Left ventricle myocardium inferior (tissue), 1 donor: ENCODE measurements at regions not wholly inside any gene's neighbourhood (a gene's known extent, or its start where the extent isn't known, plus 50 kb on each side); places are given as distances from the start of the nearest gene placed in this dataset.

Experiments
- DNase-seq: peaks from one replicate; pipeline ENCODE4 v3.0.0-alpha.2; 2020
- H3K27ac ChIP-seq: fragments of 200-600 bp; replicated peaks from 2 replicates; pipeline ENCODE4 v1.8.0; 2021
- H3K27me3 ChIP-seq: fragments of 200-600 bp; 2 replicates; pipeline ENCODE4 v1.8.0; 2021; ENCODE audit warnings: low read depth
- H3K36me3 ChIP-seq: fragments of 200-600 bp; 2 replicates; pipeline ENCODE4 v1.8.0; 2021
- H3K4me1 ChIP-seq: fragments of 200-600 bp; 2 replicates; pipeline ENCODE4 v1.8.0; 2021
- H3K4me3 ChIP-seq: fragments of 200-600 bp; 2 replicates; pipeline ENCODE4 v1.8.0; 2021; ENCODE audit warnings: mild to moderate bottlenecking, moderate library complexity
- H3K9me3 ChIP-seq: fragments of 200-600 bp; replicated peaks from 2 replicates; pipeline ENCODE4 v1.8.0; 2021
- intact Hi-C: fragments of 100-400 bp; cut with micrococcal nuclease; formaldehyde crosslinking; loops from one replicate; pipeline ENCODE4 v1.11.0; 2022
- TF ChIP-seq, protein P1 (sequence below): fragments of 200-600 bp; IDR thresholded peaks from 2 replicates; pipeline ENCODE4 v1.8.0; 2021; ENCODE audit warnings: antibody characterized with exemption, mild to moderate bottlenecking, borderline replicate concordance
- donor health status: DM: no; HTN: yes; CAD: no; lungs with severe emphysema.

DNA sequence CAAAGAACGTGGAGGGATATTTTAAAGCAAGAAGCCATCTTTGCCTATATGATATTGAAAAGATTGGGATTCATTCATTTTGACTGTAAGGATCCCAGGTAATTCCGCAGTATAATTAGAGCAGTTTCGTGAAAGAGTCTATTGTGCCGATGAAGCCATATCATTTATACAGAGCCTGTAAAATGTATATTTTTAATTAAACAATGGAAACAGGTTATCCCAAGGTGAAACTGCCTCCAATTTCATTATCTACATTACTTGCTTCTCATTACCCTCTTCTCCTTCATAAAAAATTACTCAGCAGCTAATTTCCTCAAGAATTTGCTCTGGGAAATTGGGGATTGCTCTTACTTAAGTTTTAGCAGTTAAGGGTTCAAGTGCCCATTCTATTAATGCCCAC, 444.1 kb downstream of the SOCS6 start:
- no peak for DNase-seq
- no peak overlapping the region for H3K27ac ChIP-seq
- no peaks in the 10 kb centered on the region for H3K36me3 ChIP-seq
- no peaks in the 10 kb centered on the region for H3K27me3 ChIP-seq
- TF ChIP-seq, protein P1, sequence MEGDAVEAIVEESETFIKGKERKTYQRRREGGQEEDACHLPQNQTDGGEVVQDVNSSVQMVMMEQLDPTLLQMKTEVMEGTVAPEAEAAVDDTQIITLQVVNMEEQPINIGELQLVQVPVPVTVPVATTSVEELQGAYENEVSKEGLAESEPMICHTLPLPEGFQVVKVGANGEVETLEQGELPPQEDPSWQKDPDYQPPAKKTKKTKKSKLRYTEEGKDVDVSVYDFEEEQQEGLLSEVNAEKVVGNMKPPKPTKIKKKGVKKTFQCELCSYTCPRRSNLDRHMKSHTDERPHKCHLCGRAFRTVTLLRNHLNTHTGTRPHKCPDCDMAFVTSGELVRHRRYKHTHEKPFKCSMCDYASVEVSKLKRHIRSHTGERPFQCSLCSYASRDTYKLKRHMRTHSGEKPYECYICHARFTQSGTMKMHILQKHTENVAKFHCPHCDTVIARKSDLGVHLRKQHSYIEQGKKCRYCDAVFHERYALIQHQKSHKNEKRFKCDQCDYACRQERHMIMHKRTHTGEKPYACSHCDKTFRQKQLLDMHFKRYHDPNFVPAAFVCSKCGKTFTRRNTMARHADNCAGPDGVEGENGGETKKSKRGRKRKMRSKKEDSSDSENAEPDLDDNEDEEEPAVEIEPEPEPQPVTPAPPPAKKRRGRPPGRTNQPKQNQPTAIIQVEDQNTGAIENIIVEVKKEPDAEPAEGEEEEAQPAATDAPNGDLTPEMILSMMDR: no peak
- peaks cover 12% of the 10 kb centered on the region for H3K9me3 ChIP-seq
- intact Hi-C loops: no loop called here
- no peaks in the 10 kb centered on the region for H3K4me1 ChIP-seq
- H3K4me3 ChIP-seq: no peak overlapping the region

DNA sequence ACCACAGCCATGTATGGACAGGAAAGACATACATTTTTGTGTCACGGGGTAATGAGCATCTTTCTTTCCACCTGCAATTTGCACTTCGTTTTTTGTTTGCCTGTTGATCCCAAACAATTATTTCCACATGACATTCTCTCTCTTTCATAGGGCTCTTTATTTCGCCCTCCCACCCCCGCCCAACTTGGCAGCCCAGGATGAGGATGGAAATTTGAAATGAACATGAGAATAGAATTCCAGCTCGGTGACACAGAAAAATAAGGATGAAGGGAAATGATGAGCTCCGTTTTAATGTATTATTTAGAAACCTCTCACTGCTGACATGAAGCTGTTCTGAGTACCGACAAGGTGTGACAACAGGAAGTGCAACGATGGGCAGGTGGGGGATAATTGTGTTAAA, 443.3 kb downstream of the SOCS6 start:
- intact Hi-C loops: no loop called here
- Histone ChIP-seq H3K9me3 (peaks cover 12% of the 10 kb centered on the region), H3K4me1 (no peaks in the 10 kb centered on the region), H3K27me3 (no peaks in the 10 kb centered on the region), H3K27ac (no peak overlapping the region), H3K4me3 (no peak overlapping the region), H3K36me3 (no peaks in the 10 kb centered on the region)
- TF ChIP-seq, protein P1: no peak
- DNase-seq: no peak

DNA sequence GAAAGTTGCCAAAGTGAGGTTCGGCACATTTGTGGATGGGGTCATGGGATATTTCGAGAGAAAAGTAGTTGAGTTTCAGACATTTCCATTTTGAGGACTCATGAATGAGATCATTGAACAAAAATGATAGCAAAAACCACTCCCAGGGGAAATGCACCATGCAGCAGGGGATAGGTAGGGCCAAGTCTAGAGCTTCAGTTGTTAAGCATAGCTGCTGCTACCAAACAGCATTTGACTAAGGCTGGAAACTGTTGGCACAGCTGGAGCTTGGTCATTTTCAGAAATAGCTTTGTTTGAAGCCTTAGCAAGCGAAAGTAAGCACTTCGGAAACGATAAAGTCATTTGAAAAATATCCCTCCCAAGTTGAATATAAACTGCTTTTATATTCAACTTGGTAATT, 431.8 kb downstream of the SOCS6 start:
- no peak overlapping the region for H3K27ac ChIP-seq
- H3K27me3 ChIP-seq: no peaks in the 10 kb centered on the region
- intact Hi-C loops: no loop called here
- H3K9me3 ChIP-seq: peaks cover 3% of the 10 kb centered on the region
- H3K36me3 ChIP-seq: no peaks in the 10 kb centered on the region
- DNase-seq: no peak
- TF ChIP-seq, protein P1: no peak
- no peak overlapping the region for H3K4me3 ChIP-seq
- H3K4me1 ChIP-seq: no peaks in the 10 kb centered on the region

DNA sequence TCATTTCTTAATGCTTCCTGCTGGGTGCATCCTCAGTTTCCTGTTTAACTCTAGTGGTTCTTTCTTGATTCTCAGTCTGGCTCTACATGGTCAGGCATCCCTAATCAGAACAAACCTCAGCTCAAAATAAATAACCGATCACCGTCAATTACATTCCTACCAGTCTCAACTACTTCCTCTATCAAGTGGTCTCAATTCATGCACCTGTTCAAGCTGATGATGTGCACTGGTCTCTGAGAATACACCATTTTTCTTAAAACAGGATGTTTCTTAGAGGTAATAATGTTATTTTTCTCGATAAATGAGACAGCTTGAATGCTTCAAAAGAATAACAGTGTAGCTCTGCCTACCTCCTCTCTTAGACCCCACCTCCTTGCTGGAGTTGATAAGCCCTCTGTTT, 420.9 kb downstream of the SOCS6 start:
- H3K9me3 ChIP-seq: no peaks in the 10 kb centered on the region
- no peaks in the 10 kb centered on the region for H3K27me3 ChIP-seq
- no peaks in the 10 kb centered on the region for H3K4me1 ChIP-seq
- no peak for DNase-seq
- TF ChIP-seq, protein P1: no peak
- no peaks in the 10 kb centered on the region for H3K36me3 ChIP-seq
- H3K4me3 ChIP-seq: no peak overlapping the region
- H3K27ac ChIP-seq: no peak overlapping the region
- intact Hi-C loops: no loop called here

DNA sequence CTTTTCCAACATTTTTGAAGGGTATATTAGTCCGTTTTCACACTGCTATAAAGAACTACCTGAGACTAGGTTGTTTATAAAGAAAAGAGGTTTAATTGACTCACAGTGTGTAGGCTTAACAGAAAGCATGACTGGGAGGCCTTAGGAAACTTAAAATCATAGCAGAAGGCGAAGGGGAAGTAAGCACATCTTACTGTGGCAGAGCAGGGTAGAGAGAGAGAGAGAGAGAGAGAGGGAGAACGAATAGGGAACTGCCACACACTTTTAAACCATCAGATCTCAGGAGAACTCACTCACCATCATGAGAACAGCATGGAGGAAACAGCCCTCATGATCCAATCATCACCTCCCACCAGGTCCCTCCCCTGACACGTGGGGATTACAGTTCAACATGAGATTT, 420.3 kb downstream of the SOCS6 start:
- DNase-seq: no peak
- Histone ChIP-seq H3K27ac (no peak overlapping the region), H3K36me3 (no peaks in the 10 kb centered on the region), H3K4me1 (no peaks in the 10 kb centered on the region), H3K9me3 (no peaks in the 10 kb centered on the region), H3K27me3 (no peaks in the 10 kb centered on the region), H3K4me3 (no peak overlapping the region)
- intact Hi-C loops: no loop called here
- TF ChIP-seq, protein P1: no peak
